Keratinocyte (primary cell): ENCODE measurements at regions not wholly inside any gene's neighbourhood (a gene's known extent, or its start where the extent isn't known, plus 50 kb on each side); places are given as distances from the start of the nearest gene placed in this dataset.

ENCODE experiments used
- DNase-seq: peaks from one replicate; pipeline ENCODE4 v3.0.0-alpha.2; 2011; ENCODE audit warnings: low read depth, missing footprints, low spot score
- FAIRE-seq: peaks from 2 replicates; lab custom pipeline; 2011; peaks lifted over from hg19 to GRCh38; lab: Jason Lieb, UNC
- H2AFZ ChIP-seq: 2 replicates; pipeline ENCODE4 v1.6.0; 2012; ENCODE audit warnings: low read length, control low read depth, inconsistent platforms; ENCODE audit not compliant: control insufficient read depth
- H3K27ac ChIP-seq: 2 replicates; pipeline ENCODE4 v1.5.1; 2011; ENCODE audit warnings: low read length; ENCODE audit not compliant: control insufficient read depth, insufficient read depth
- H3K27me3 ChIP-seq: 3 replicates; pipeline ENCODE4 v1.6.0; 2011; ENCODE audit warnings: low read length; ENCODE audit not compliant: control insufficient read depth, insufficient read depth; ENCODE audit errors: extremely low read depth
- H3K36me3 ChIP-seq, 2 experiments: 2 replicates in 1 of 2; 3 replicates in 1 of 2; pipeline ENCODE4 v1.5.1; 2011; ENCODE audit warnings: low read length in 2 of 2, mild to moderate bottlenecking in 1 of 2; ENCODE audit not compliant: control insufficient read depth in 2 of 2, insufficient read depth in 2 of 2; ENCODE audit errors: extremely low read depth in 1 of 2
- H3K4me1 ChIP-seq: 3 replicates; pipeline ENCODE4 v1.5.1; 2011; ENCODE audit warnings: low read length; ENCODE audit not compliant: control insufficient read depth, insufficient read depth; ENCODE audit errors: extremely low read depth
- H3K4me2 ChIP-seq: 3 replicates; pipeline ENCODE4 v1.6.0; 2011; ENCODE audit warnings: low read depth, low read length; ENCODE audit not compliant: control insufficient read depth, insufficient read depth; ENCODE audit errors: extremely low read depth
- H3K4me3 ChIP-seq, 3 experiments: fragments of 200-600 bp in 1 of 3; sonication (generic) in 1 of 3; 2 replicates in 2 of 3; 3 replicates in 1 of 3; pipeline ENCODE4 v1.5.1; 2011 to 2016; ENCODE audit warnings: low read length in 3 of 3, mild to moderate bottlenecking in 3 of 3, control low read depth in 2 of 3, inconsistent platforms in 1 of 3, low read depth in 1 of 3, mixed read lengths in 1 of 3, mixed run types in 1 of 3, moderate library complexity in 1 of 3; ENCODE audit not compliant: control insufficient read depth in 2 of 3, insufficient read depth in 2 of 3; ENCODE audit errors: extremely low read depth in 1 of 3
- H3K79me2 ChIP-seq: 2 replicates; pipeline ENCODE4 v1.6.0; 2012; ENCODE audit warnings: low read length; ENCODE audit not compliant: control insufficient read depth, insufficient read depth
- H3K9ac ChIP-seq: 3 replicates; pipeline ENCODE4 v1.6.0; 2011; ENCODE audit warnings: low read length; ENCODE audit not compliant: control insufficient read depth, insufficient read depth; ENCODE audit errors: extremely low read depth
- H3K9me1 ChIP-seq: 3 replicates; pipeline ENCODE4 v1.6.0; 2011; ENCODE audit warnings: low read length; ENCODE audit not compliant: control insufficient read depth, insufficient read depth; ENCODE audit errors: extremely low read depth
- H3K9me3 ChIP-seq: 2 replicates; pipeline ENCODE4 v1.5.1; 2012; ENCODE audit warnings: low read depth, low read length; ENCODE audit not compliant: control insufficient read depth
- H4K20me1 ChIP-seq: 3 replicates; pipeline ENCODE4 v1.6.0; 2011; ENCODE audit warnings: low read length; ENCODE audit not compliant: control insufficient read depth, insufficient read depth; ENCODE audit errors: extremely low read depth
- EZH2 ChIP-seq: IDR thresholded peaks from one replicate; pipeline ENCODE4 v1.6.1; 2012; ENCODE audit warnings: inconsistent platforms, mild to moderate bottlenecking, low read length, moderate library complexity
- dilution Hi-C: fragments of 300-500 bp; cut with MboI; formaldehyde crosslinking; loops from one replicate; pipeline ENCODE4 v1.7.0; 2020; ENCODE audit warnings: low sequenced_read_pairs; ENCODE audit not compliant: extremely low pct_ligation_motif_present
- TF ChIP-seq, protein P1 (sequence below), 3 experiments: IDR thresholded peaks in 1 of 3; conservative IDR thresholded peaks in 1 of 3; optimal IDR thresholded peaks in 1 of 3; 2 replicates in 2 of 3; 3 replicates in 1 of 3; pipeline versions ENCODE3 to v1.5.1; 2011; ENCODE audit warnings: low read length in 3 of 3, mild to moderate bottlenecking in 3 of 3, moderate library complexity in 2 of 3, control low read depth in 1 of 3, inconsistent platforms in 1 of 3; ENCODE audit not compliant: insufficient read depth in 2 of 3; ENCODE audit errors: extremely low read depth in 1 of 3

DNA sequence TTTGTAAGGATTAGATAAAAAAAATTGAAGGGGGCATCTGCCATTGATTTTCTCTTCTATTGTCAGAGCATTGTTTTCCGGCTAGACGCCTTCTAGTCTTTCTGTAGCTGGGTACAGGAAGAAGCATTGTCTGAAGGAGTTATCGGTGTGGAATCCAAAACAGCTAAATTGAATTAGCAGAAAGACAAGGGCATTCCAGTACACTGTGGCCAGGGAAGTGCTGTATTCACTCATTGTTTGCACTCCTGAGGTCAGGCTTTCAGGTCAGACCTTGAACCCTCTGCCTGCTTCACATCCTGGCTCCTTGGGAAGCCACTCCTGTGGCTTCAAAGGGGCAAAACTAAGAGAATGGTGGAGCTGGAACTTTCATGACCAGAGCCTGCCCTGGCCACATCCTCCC is 81.1 kb upstream of the SNAP25 start:
- TF ChIP-seq, protein P1, sequence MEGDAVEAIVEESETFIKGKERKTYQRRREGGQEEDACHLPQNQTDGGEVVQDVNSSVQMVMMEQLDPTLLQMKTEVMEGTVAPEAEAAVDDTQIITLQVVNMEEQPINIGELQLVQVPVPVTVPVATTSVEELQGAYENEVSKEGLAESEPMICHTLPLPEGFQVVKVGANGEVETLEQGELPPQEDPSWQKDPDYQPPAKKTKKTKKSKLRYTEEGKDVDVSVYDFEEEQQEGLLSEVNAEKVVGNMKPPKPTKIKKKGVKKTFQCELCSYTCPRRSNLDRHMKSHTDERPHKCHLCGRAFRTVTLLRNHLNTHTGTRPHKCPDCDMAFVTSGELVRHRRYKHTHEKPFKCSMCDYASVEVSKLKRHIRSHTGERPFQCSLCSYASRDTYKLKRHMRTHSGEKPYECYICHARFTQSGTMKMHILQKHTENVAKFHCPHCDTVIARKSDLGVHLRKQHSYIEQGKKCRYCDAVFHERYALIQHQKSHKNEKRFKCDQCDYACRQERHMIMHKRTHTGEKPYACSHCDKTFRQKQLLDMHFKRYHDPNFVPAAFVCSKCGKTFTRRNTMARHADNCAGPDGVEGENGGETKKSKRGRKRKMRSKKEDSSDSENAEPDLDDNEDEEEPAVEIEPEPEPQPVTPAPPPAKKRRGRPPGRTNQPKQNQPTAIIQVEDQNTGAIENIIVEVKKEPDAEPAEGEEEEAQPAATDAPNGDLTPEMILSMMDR (optimal IDR thresholded peaks at IDR 0.05 in 1 of 3, IDR thresholded peaks at IDR 0.05 in 1 of 3, conservative IDR thresholded peaks at IDR 0.05 in 1 of 3; ENCODE audit: extremely low read depth in 1 of 3, insufficient read depth in 2 of 3, low read length in 3 of 3) = no peak
- no peak for TF ChIP-seq EZH2
- H3K4me3 ChIP-seq = no peak overlapping the region
- H2AFZ ChIP-seq = no peak overlapping the region
- DNase-seq (no peak), FAIRE-seq (no peak)
- dilution Hi-C loops = no loop called here
- H3K4me2 ChIP-seq = no peak overlapping the region
- H4K20me1 ChIP-seq = no peaks in the 10 kb centered on the region
- H3K9ac ChIP-seq = no peak overlapping the region
- H3K79me2 ChIP-seq = no peaks in the 10 kb centered on the region
- H3K27ac ChIP-seq = no peak overlapping the region
- no peaks in the 10 kb centered on the region for H3K9me3 ChIP-seq
- peaks cover 10% of the 10 kb centered on the region for H3K27me3 ChIP-seq
- no peaks in the 10 kb centered on the region for H3K9me1 ChIP-seq
- H3K36me3 ChIP-seq = no peaks in the 10 kb centered on the region
- no peaks in the 10 kb centered on the region for H3K4me1 ChIP-seq

DNA sequence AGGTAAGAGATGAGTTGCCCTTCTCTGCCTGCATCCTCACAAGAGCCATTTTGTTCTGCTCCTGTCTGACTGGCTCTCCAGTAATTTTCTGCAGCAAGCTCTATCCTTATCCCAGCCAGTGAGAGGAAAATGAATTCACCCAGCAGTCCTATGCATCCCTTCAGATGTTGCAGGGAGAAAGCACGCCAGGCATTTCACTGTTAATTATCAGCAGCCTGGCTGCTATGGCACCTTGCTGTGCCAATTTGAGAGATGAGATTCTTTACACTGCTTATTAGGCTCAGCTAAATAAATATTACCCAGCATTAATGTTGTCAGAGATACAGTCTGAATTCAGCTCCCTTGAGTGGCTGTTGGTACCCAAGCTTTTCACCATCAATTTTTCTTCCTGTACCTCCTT is 61.1 kb upstream of the SNAP25 start:
- Histone ChIP-seq H3K4me3 (no peak overlapping the region), H3K27me3 (no peaks in the 10 kb centered on the region), H3K9me3 (no peaks in the 10 kb centered on the region), H3K36me3 (no peaks in the 10 kb centered on the region), H4K20me1 (peaks cover 2% of the 10 kb centered on the region), H3K4me1 (no peaks in the 10 kb centered on the region), H3K4me2 (no peak overlapping the region), H3K79me2 (no peaks in the 10 kb centered on the region), H3K27ac (no peak overlapping the region), H3K9me1 (no peaks in the 10 kb centered on the region), H3K9ac (no peak overlapping the region), H2AFZ (no peak overlapping the region)
- dilution Hi-C loops = no loop called here
- TF ChIP-seq, protein P1 (optimal IDR thresholded peaks at IDR 0.05 in 1 of 3, IDR thresholded peaks at IDR 0.05 in 1 of 3, conservative IDR thresholded peaks at IDR 0.05 in 1 of 3; ENCODE audit: extremely low read depth in 1 of 3, insufficient read depth in 2 of 3, low read length in 3 of 3) = no peak
- TF ChIP-seq EZH2 = no peak
- DNase-seq (no peak), FAIRE-seq (no peak)
